MCF 10A (cell line): ENCODE measurements at regions not wholly inside any gene's neighbourhood (a gene's known extent, or its start where the extent isn't known, plus 50 kb on each side); places are given as distances from the start of the nearest gene placed in this dataset.

ENCODE experiments used
- BruUV-seq: library from RNA; stranded (reverse); fragments of 400-500 nt; replicated peaks from 2 replicates; lab custom pipeline; 2021; lab: Mats Ljungman, UMichigan
- CTCF ChIA-PET: fragments of 300-600 bp; sonication (Branson Sonifier 250); formaldehyde crosslinking; extraction: SDS; loops from one replicate; lab custom pipeline; 2021; ENCODE audit warnings: antibody characterized with exemption, inconsistent platforms; lab: Yijun Ruan, JAX
- POLR2A ChIA-PET: fragments of 300-600, 350-650 bp; sonication (Branson Sonifier 250); formaldehyde crosslinking; extraction: SDS; loops from one replicate; lab custom pipeline; 2020; ENCODE audit warnings: antibody characterized with exemption, inconsistent platforms; lab: Yijun Ruan, JAX
- DNase-seq: peaks from one replicate; pipeline ENCODE4 v3.0.0-alpha.2; 2018; ENCODE audit not compliant: unreplicated experiment
- H3K27ac Mint-ChIP-seq: one replicate; pipeline ENCODE4 v1.8.0; 2022; ENCODE audit warnings: mild to moderate bottlenecking, low read depth, mixed read lengths; ENCODE audit not compliant: unreplicated experiment
- H3K27me3 Mint-ChIP-seq: one replicate; pipeline ENCODE4 v1.8.0; 2022; ENCODE audit warnings: mixed read lengths; ENCODE audit not compliant: insufficient read depth, unreplicated experiment
- H3K36me3 Mint-ChIP-seq: one replicate; pipeline ENCODE4 v1.8.0; 2022; ENCODE audit warnings: mild to moderate bottlenecking, moderate library complexity, mixed read lengths; ENCODE audit not compliant: insufficient read depth, unreplicated experiment
- H3K4me1 Mint-ChIP-seq: one replicate; pipeline ENCODE4 v1.8.0; 2022; ENCODE audit warnings: mixed read lengths; ENCODE audit not compliant: insufficient read depth, unreplicated experiment
- H3K4me3 Mint-ChIP-seq: one replicate; pipeline ENCODE4 v1.8.0; 2022; ENCODE audit warnings: mild to moderate bottlenecking, moderate library complexity, mixed read lengths; ENCODE audit not compliant: unreplicated experiment
- H3K9me3 Mint-ChIP-seq: one replicate; pipeline ENCODE4 v1.8.0; 2022; ENCODE audit warnings: mixed read lengths; ENCODE audit not compliant: unreplicated experiment
- intact Hi-C: fragments of 100-400 bp; cut with micrococcal nuclease; formaldehyde crosslinking; loops from 2 replicates; pipeline ENCODE4 v1.14.1; 2022
- TF ChIP-seq, protein P1 (sequence below): fragments of 200-600 bp; IDR thresholded peaks from one replicate; pipeline ENCODE4 v1.8.0; 2022; ENCODE audit warnings: antibody characterized with exemption, mild to moderate bottlenecking; ENCODE audit not compliant: unreplicated experiment

DNA sequence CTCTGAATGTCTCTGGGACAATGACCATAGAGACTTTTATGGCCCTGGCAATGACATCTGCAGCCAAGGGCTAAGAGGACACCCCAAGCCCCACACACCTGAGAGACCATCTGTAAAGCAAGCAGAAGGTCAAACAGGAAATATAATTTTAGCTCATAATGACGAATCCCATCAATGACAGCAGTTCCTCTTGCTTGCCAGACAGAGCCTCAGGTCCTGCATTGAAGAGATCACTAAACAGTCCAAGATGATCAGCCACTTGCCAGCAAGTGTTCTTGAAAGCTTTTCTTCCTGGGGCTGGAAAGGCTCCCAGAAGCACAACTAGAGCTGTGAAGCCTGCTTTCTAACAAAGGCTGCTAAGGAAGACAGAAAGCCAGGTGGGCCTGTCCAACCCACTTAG is 993.7 kb upstream of the AUTS2 start:
- intact Hi-C loops: no loop called here
- Mint-ChIP-seq H3K27ac (no peak overlapping the region), H3K36me3 (no peaks in the 10 kb centered on the region), H3K4me1 (no peaks in the 10 kb centered on the region), H3K4me3 (no peak overlapping the region), H3K9me3 (peaks cover 52% of the 10 kb centered on the region), H3K27me3 (no peaks in the 10 kb centered on the region)
- ChIA-PET POLR2A (no interaction called here), CTCF (no interaction called here)
- BruUV-seq: no TSS peak
- no peak for DNase-seq
- TF ChIP-seq, protein P1, sequence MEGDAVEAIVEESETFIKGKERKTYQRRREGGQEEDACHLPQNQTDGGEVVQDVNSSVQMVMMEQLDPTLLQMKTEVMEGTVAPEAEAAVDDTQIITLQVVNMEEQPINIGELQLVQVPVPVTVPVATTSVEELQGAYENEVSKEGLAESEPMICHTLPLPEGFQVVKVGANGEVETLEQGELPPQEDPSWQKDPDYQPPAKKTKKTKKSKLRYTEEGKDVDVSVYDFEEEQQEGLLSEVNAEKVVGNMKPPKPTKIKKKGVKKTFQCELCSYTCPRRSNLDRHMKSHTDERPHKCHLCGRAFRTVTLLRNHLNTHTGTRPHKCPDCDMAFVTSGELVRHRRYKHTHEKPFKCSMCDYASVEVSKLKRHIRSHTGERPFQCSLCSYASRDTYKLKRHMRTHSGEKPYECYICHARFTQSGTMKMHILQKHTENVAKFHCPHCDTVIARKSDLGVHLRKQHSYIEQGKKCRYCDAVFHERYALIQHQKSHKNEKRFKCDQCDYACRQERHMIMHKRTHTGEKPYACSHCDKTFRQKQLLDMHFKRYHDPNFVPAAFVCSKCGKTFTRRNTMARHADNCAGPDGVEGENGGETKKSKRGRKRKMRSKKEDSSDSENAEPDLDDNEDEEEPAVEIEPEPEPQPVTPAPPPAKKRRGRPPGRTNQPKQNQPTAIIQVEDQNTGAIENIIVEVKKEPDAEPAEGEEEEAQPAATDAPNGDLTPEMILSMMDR: no peak

DNA sequence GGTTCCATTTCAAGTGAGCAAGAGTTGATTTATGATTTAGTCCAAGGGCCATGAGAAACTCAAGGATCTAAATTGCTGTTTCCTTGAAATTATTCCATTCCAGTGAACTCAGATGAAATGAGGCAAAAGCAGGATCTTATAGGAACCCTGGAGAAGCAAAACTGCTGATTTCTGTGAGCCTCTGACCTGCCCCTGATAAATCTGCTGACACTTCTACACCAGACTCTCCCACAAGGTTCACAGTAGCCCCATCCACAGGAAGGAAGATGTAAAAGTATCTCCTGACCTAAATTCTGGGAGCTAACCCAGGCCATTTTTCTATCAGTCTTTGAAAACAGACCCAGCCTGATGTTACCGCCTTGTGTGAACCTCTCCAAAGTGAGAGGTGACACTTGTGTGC is 987.6 kb upstream of the AUTS2 start:
- TF ChIP-seq, protein P1: no peak
- Mint-ChIP-seq H3K27me3 (no peaks in the 10 kb centered on the region), H3K27ac (no peak overlapping the region), H3K36me3 (no peaks in the 10 kb centered on the region), H3K9me3 (peaks cover 48% of the 10 kb centered on the region), H3K4me3 (no peak overlapping the region), H3K4me1 (no peaks in the 10 kb centered on the region)
- no peak for DNase-seq
- no TSS peak for BruUV-seq
- CTCF ChIA-PET: no interaction called here
- POLR2A ChIA-PET: no interaction called here
- intact Hi-C loops: no loop called here

DNA sequence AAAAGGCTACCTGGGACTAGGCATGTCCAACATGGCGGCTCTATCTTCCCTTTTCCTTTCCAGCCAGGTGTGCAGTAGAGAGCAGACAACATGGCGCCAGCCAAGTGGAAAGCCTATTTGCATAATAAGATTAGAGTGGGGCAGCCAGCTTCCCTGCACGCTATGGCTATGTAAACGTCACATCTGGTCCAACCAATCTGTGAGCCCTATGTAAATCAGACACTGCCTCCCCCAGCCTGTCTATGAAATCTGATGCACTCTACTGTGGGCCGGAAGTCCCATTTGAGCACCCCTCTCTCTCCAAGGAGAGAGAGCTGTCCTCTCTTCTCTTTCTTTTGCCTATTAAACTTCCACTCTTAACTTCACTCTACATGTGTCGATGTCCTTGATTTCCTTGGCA is 984.9 kb upstream of the AUTS2 start:
- no TSS peak for BruUV-seq
- ChIA-PET POLR2A (no interaction called here), CTCF (no interaction called here)
- Mint-ChIP-seq H3K27me3 (no peaks in the 10 kb centered on the region), H3K4me1 (no peaks in the 10 kb centered on the region), H3K9me3 (peaks cover 54% of the 10 kb centered on the region), H3K36me3 (no peaks in the 10 kb centered on the region), H3K27ac (no peak overlapping the region), H3K4me3 (no peak overlapping the region)
- intact Hi-C loops: no loop called here
- TF ChIP-seq, protein P1: no peak
- DNase-seq: no peak

DNA sequence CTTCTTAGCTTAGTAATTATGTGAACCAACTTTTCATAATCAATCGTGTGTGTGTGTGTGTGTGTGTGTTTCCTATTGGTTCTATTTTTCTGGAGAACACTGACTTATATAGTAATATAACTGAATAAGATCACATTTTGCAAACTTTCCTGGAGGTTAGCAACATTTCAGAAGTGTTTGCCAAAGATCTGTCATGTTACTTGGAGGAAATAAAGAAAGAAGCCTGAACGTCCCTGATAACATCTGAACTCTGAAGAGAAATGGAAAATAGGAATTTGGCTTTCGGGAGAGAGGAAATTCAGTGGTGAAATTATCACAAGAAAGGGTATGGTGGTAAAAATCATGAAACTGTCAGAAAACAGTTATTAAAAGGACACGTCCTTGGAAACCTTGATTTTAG is 984.4 kb upstream of the AUTS2 start:
- no peaks in the 10 kb centered on the region for H3K36me3 Mint-ChIP-seq
- intact Hi-C loops: no loop called here
- no TSS peak for BruUV-seq

More for the DNA sequence above, 984.4 kb upstream of the AUTS2 start:
- no peak for DNase-seq
- ChIA-PET POLR2A (no interaction called here), CTCF (no interaction called here)
- Mint-ChIP-seq H3K4me1 (no peaks in the 10 kb centered on the region), H3K27me3 (no peaks in the 10 kb centered on the region), H3K27ac (no peak overlapping the region), H3K4me3 (no peak overlapping the region), H3K9me3 (peaks cover 51% of the 10 kb centered on the region)
- TF ChIP-seq, protein P1: no peak
